ENCODE measurements at regions not wholly inside any gene's neighbourhood (a gene's known extent, or its start where the extent isn't known, plus 50 kb on each side); places are given as distances from the start of the nearest gene placed in this dataset.

GRCh38 chr5:39605145-39605544, 180.4 kb upstream of the DAB2 start (continued):
- no peak for TF ChIP-seq CTCF (IDR thresholded peaks at IDR 0.05)
- TF ChIP-seq GATA3 (IDR thresholded peaks at IDR 0.05; ENCODE audit: borderline replicate concordance), result no peak
- TF ChIP-seq ZC3H11A (IDR thresholded peaks at IDR 0.05), result no peak
- no peak for TF ChIP-seq HES2 (IDR thresholded peaks at IDR 0.05)
- no peak for TF ChIP-seq POLR2A (IDR thresholded peaks at IDR 0.05; ENCODE audit: low read length)
- no peak for TF ChIP-seq FOSL2 (IDR thresholded peaks at IDR 0.05)
- 0 out of 2 replicates have a peak, but pooled peaks have one; percentile 3 for TF ChIP-seq FOSL2 (CRISPR knock-in tag; IDR thresholded peaks at IDR 0.05)
- no peak for TF ChIP-seq HDAC2 (IDR thresholded peaks at IDR 0.05)
- no peak for TF ChIP-seq ATOH8 (CRISPR knock-in tag; IDR thresholded peaks at IDR 0.05; ENCODE audit: low read depth)
- TF ChIP-seq, protein P1, sequence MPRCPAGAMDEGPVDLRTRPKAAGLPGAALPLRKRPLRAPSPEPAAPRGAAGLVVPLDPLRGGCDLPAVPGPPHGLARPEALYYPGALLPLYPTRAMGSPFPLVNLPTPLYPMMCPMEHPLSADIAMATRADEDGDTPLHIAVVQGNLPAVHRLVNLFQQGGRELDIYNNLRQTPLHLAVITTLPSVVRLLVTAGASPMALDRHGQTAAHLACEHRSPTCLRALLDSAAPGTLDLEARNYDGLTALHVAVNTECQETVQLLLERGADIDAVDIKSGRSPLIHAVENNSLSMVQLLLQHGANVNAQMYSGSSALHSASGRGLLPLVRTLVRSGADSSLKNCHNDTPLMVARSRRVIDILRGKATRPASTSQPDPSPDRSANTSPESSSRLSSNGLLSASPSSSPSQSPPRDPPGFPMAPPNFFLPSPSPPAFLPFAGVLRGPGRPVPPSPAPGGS (IDR thresholded peaks at IDR 0.05), result no peak
- TF ChIP-seq, protein P2, sequence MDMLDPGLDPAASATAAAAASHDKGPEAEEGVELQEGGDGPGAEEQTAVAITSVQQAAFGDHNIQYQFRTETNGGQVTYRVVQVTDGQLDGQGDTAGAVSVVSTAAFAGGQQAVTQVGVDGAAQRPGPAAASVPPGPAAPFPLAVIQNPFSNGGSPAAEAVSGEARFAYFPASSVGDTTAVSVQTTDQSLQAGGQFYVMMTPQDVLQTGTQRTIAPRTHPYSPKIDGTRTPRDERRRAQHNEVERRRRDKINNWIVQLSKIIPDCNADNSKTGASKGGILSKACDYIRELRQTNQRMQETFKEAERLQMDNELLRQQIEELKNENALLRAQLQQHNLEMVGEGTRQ (IDR thresholded peaks at IDR 0.05), result no peak
- no peak for TF ChIP-seq ESRRA (IDR thresholded peaks at IDR 0.05; ENCODE audit: borderline replicate concordance, low read length)
- no peak for TF ChIP-seq MYC (IDR thresholded peaks at IDR 0.05; ENCODE audit: borderline replicate concordance, low read length)
- no peak for TF ChIP-seq EHF (CRISPR knock-in tag; IDR thresholded peaks at IDR 0.05)
- no peak for TF ChIP-seq PBX3 (IDR thresholded peaks at IDR 0.05)
- no peak for TF ChIP-seq RAD21 (conservative IDR thresholded peaks at IDR 0.05 in 1 of 2, IDR thresholded peaks at IDR 0.05 in 1 of 2)
- TF ChIP-seq HOXB5 (CRISPR knock-in tag; IDR thresholded peaks at IDR 0.05), result no peak
- no peak for TF ChIP-seq ZNF302 (CRISPR knock-in tag; IDR thresholded peaks at IDR 0.05)

GRCh38 chr5:39604491-39604890, 179.7 kb upstream of the DAB2 start:
- FAIRE-seq (no peak), ATAC-seq (no peak), DNase-seq (ENCODE audit: low read depth in 1 of 2, low spot score in 1 of 2) (no peak)
- Histone ChIP-seq H3K4me3 (no peak overlapping the region), H3K27ac (peak overlapping the region in 1 of 2 experiments; percentile 41; a peak in 1 of 6 replicates), H3K4me1 (peaks cover 30% of the 10 kb centered on the region), H3K4me2 (no peak overlapping the region), H3K9me3 (no peaks in the 10 kb centered on the region; the same call in 2 of the 3 replicates)
- ChIA-PET POLR2A (interaction anchor here (0.6 kb wide), 1 partner anchor 51 kb away, joined by 3 read pairs; no protein-coding TSS in a partner anchor), CTCF (no interaction called here)
- TF ChIP-seq JUN (IDR thresholded peaks at IDR 0.05), result no peak
- TF ChIP-seq HOXA7 (CRISPR knock-in tag; IDR thresholded peaks at IDR 0.05), result no peak
- TF ChIP-seq MYC (IDR thresholded peaks at IDR 0.05; ENCODE audit: borderline replicate concordance, low read length), result no peak
- no peak for TF ChIP-seq TFCP2L1 (CRISPR knock-in tag; IDR thresholded peaks at IDR 0.05)
- TF ChIP-seq ZC3H11A (IDR thresholded peaks at IDR 0.05), result no peak
- TF ChIP-seq CEBPB (IDR thresholded peaks at IDR 0.05), result no peak
- TF ChIP-seq NPAS2 (CRISPR knock-in tag; IDR thresholded peaks at IDR 0.05; ENCODE audit: borderline replicate concordance), result no peak
- no peak for TF ChIP-seq NR3C1 (IDR thresholded peaks at IDR 0.05)
- no peak for TF ChIP-seq RARB (CRISPR knock-in tag; IDR thresholded peaks at IDR 0.05)
- no peak for TF ChIP-seq SMC3 (IDR thresholded peaks at IDR 0.05)
- WGBS (ENCODE audit: missing lambda C conversion rate), result 50% methylated on average over 4 of the region's 4 CpGs
